ENCODE measurements at regions not wholly inside any gene's neighbourhood (a gene's known extent, or its start where the extent isn't known, plus 50 kb on each side); places are given as distances from the start of the nearest gene placed in this dataset.

GRCh38 chr9:19896161-19896560, 107.3 kb upstream of the SLC24A2 start:
- POLR2A ChIA-PET (ENCODE audit: partially characterized antibody), result no interaction called here
- Histone ChIP-seq H3K23ac (ENCODE audit: insufficient read length) (no peak overlapping the region), H2BK120ac (replicated peaks; ENCODE audit: low read depth, low read length) (no peak overlapping the region), H2AFZ (ENCODE audit: low read length) (no peak overlapping the region), H3K56ac (replicated peaks; ENCODE audit: insufficient read length, low read depth, low read length) (no peak overlapping the region), H3K4me2 (ENCODE audit: insufficient read depth in 1 of 2, low read depth in 2 of 2, low read length in 2 of 2) (no peak overlapping the region), H3K9ac (replicated peaks in 1 of 4; ENCODE audit: extremely low read depth in 1 of 4, low read depth in 3 of 4, low read length in 3 of 4) (no peak overlapping the region), H3K4me1 (replicated peaks in 1 of 4; ENCODE audit: control insufficient read depth in 3 of 4, insufficient read depth in 4 of 4, low read length in 3 of 4) (no peaks in the 10 kb centered on the region), H3K14ac (ENCODE audit: insufficient read length) (no peak overlapping the region), H3K27ac (ENCODE audit: low read depth, low read length) (no peak overlapping the region), H3K18ac (ENCODE audit: extremely low read depth, low read length) (no peak overlapping the region), H3K9me3 (ENCODE audit: insufficient read depth in 2 of 2, low read depth in 1 of 2, low read length in 1 of 2) (no peaks in the 10 kb centered on the region), H4K91ac (replicated peaks; ENCODE audit: insufficient read length, low read length) (no peak overlapping the region), H4K5ac (ENCODE audit: insufficient read length, low read depth, low read length) (no peak overlapping the region), H3K4ac (replicated peaks; ENCODE audit: insufficient read length, low read depth, low read length) (no peak overlapping the region), H2BK5ac (ENCODE audit: low read depth, low read length) (no peak overlapping the region), H3K23me2 (ENCODE audit: low read depth, low read length) (no peaks in the 10 kb centered on the region), H4K8ac (ENCODE audit: extremely low read depth, insufficient read depth, low read length) (no peak overlapping the region), H2BK12ac (ENCODE audit: low read depth, low read length) (no peak overlapping the region), H2AK5ac (ENCODE audit: low read depth, low read length) (no peak overlapping the region), H3K79me2 (ENCODE audit: control insufficient read depth in 1 of 2, insufficient read depth in 2 of 2, low read length in 2 of 2) (no peaks in the 10 kb centered on the region), H2BK15ac (ENCODE audit: low read length) (no peak overlapping the region), H3K79me1 (ENCODE audit: low read depth, low read length) (no peaks in the 10 kb centered on the region), H3K36me3 (ENCODE audit: control insufficient read depth in 2 of 4, insufficient read depth in 4 of 4, low read length in 3 of 4) (no peaks in the 10 kb centered on the region), H2BK20ac (ENCODE audit: low read length) (no peak overlapping the region), H3K27me3 (replicated peaks in 1 of 4; ENCODE audit: control insufficient read depth in 3 of 4, extremely low read depth in 1 of 4, insufficient read depth in 3 of 4, low read length in 3 of 4) (no peaks in the 10 kb centered on the region), H3K4me3 (ENCODE audit: extremely low read depth in 1 of 4, insufficient read depth in 2 of 4, low read depth in 3 of 4, low read length in 4 of 4) (no peak overlapping the region), H4K20me1 (replicated peaks in 1 of 2; ENCODE audit: control insufficient read depth in 1 of 2, insufficient read depth in 2 of 2, low read length in 2 of 2) (no peaks in the 10 kb centered on the region)
- FAIRE-seq, result no peak
- 81% methylated on average over 1 of the region's 1 CpG; no CpG with 5 or more reads in 1 of the 2 experiments for WGBS, 2 experiments (ENCODE audit: extremely low coverage in 1 of 2, insufficient coverage in 1 of 2, insufficient read length in 1 of 2, insufficient replicate concordance in 2 of 2, low coverage in 1 of 2, low lambda C conversion rate in 2 of 2, missing lambda C conversion rate in 1 of 2)
- CTCF ChIA-PET (ENCODE audit: partially characterized antibody), result interaction anchor here (1.1 kb wide), 1 partner anchor 14 kb away, joined by 5 read pairs; no protein-coding TSS in a partner anchor
- TF ChIP-seq RBBP5 (IDR thresholded peaks at IDR 0.05; ENCODE audit: borderline replicate concordance, low read depth, low read length) (no peak), TBP (IDR thresholded peaks at IDR 0.05; ENCODE audit: low read depth, low read length) (no peak), EP300 (IDR thresholded peaks at IDR 0.05; ENCODE audit: borderline replicate concordance in 1 of 2, low read depth in 2 of 2, low read length in 2 of 2) (no peak), EZH2 (IDR thresholded peaks at IDR 0.05; ENCODE audit: low read depth, low read length, severe bottlenecking) (no peak), POLR2A (IDR thresholded peaks at IDR 0.05; ENCODE audit: control extremely low read depth in 1 of 2, low read depth in 2 of 2, low read length in 2 of 2) (no peak), SIX5 (IDR thresholded peaks at IDR 0.05; ENCODE audit: low read depth, low read length) (no peak), TCF12 (IDR thresholded peaks at IDR 0.05; ENCODE audit: low read depth, low read length) (no peak)
- DNase-seq (ENCODE audit: low read depth in 1 of 2, low spot score in 2 of 2), result no peak

Data from H1 (cell line).